EL (cell line): ENCODE measurements at regions not wholly inside any gene's neighbourhood (a gene's known extent, or its start where the extent isn't known, plus 50 kb on each side); places are given as distances from the start of the nearest gene placed in this dataset.
A peak's percentile ranks its signal among the peaks of the same experiment; 100 is the strongest.
"Not testable (repeated sequence)": the region's sequence is repeated elsewhere in the genome, so short reads cannot be mapped to it uniquely, and the experiment has no call there.

Experiments
- DNase-seq: peaks from one replicate; pipeline ENCODE4 v3.0.0-alpha.2; 2016

GRCh38 chr13:34176633-34177032, 358.7 kb downstream of the RFC3 start:
- no peak for DNase-seq

- peak; percentile 59 for DNase-seq
Measured at GRCh38 chr13:34179481-34179880, 361.5 kb downstream of the RFC3 start.

- DNase-seq, result no peak
Measured at GRCh38 chr13:34179927-34180326, 362.0 kb downstream of the RFC3 start.

- not testable (repeated sequence) for DNase-seq
Measured at GRCh38 chr13:34181256-34181655, 363.3 kb downstream of the RFC3 start.

- no peak for DNase-seq
Measured at GRCh38 chr13:34189946-34190345, 372.0 kb downstream of the RFC3 start.

- DNase-seq, result peak; percentile 86
Measured at GRCh38 chr13:34201050-34201913, 383.3 kb downstream of the RFC3 start.

- peak; percentile 92 for DNase-seq
Measured at GRCh38 chr13:34207334-34207733, 389.4 kb downstream of the RFC3 start.

- peak; percentile 15 for DNase-seq
Measured at GRCh38 chr13:34207872-34208271, 389.9 kb downstream of the RFC3 start.

GRCh38 chr13:34208336-34208735, 390.4 kb downstream of the RFC3 start:
- peak; percentile 35 for DNase-seq

GRCh38 chr13:34210341-34210740, 392.4 kb downstream of the RFC3 start:
- no peak for DNase-seq

GRCh38 chr13:34214686-34215085, 396.7 kb downstream of the RFC3 start:
- no peak for DNase-seq

- no peak for DNase-seq
Measured at GRCh38 chr13:34216256-34216655, 398.3 kb downstream of the RFC3 start.

GRCh38 chr13:34217343-34218025, 399.5 kb downstream of the RFC3 start:
- DNase-seq, result no peak

- no peak for DNase-seq
Measured at GRCh38 chr13:34223984-34224383, 406.0 kb downstream of the RFC3 start.

- no peak for DNase-seq
Measured at GRCh38 chr13:34224877-34225276, 406.9 kb downstream of the RFC3 start.

- DNase-seq, result no peak
Measured at GRCh38 chr13:34230271-34230670, 412.3 kb downstream of the RFC3 start.

GRCh38 chr13:34241332-34241731, 423.4 kb downstream of the RFC3 start:
- DNase-seq, result no peak

- DNase-seq, result no peak
Measured at GRCh38 chr13:34243403-34243802, 425.5 kb downstream of the RFC3 start.

- DNase-seq, result peak; percentile 18
Measured at GRCh38 chr13:34246511-34246910, 428.6 kb downstream of the RFC3 start.

- DNase-seq, result no peak
Measured at GRCh38 chr13:34247596-34247995, 429.6 kb downstream of the RFC3 start.

- DNase-seq, result no peak
Measured at GRCh38 chr13:34249546-34250039, 431.6 kb downstream of the RFC3 start.

- DNase-seq, result no peak
Measured at GRCh38 chr13:34250151-34250670, 432.3 kb downstream of the RFC3 start.

GRCh38 chr13:34254366-34254765, 436.4 kb downstream of the RFC3 start:
- DNase-seq, result peak; percentile 12

GRCh38 chr13:34255711-34256110, 437.8 kb downstream of the RFC3 start:
- no peak for DNase-seq
